Lower leg skin (tissue), 4 donors: ENCODE measurements at regions not wholly inside any gene's neighbourhood (a gene's known extent, or its start where the extent isn't known, plus 50 kb on each side); places are given as distances from the start of the nearest gene placed in this dataset.

Experiments
- DNase-seq, 2 donors: peaks; one replicate each; pipeline ENCODE4 v3.0.0-alpha.2; 2019; ENCODE audit warnings: low spot score in 2 of 2
- H3K4me3 ChIP-seq: fragments of 200-600 bp; sonication (generic); 2 replicates; pipeline ENCODE4 v1.5.1; 2017; ENCODE audit warnings: mild to moderate bottlenecking, low read depth; ENCODE audit not compliant: poor library complexity, severe bottlenecking
- CTCF ChIP-seq, 3 donors: fragments of 450-650 bp; IDR thresholded peaks; one replicate each; pipeline ENCODE4 v1.5.1; 2016; ENCODE audit warnings: antibody characterized with exemption in 3 of 3, mild to moderate bottlenecking in 3 of 3, moderate library complexity in 2 of 3
- POLR2A ChIP-seq, 2 donors: fragments of 450-650 bp; IDR thresholded peaks; one replicate each; pipeline ENCODE4 v1.6.1; 2016 to 2017; ENCODE audit warnings: antibody characterized with exemption in 2 of 2, mild to moderate bottlenecking in 1 of 2, moderate library complexity in 1 of 2
- WGBS, 2 donors: methylation state at CpG; one replicate each; pipeline ENCODE4 v1.1.5; 2018; 5-methylcytosine and 5-hydroxymethylcytosine counted together
- intact Hi-C: fragments of 100-400 bp; cut with DNase I; formaldehyde crosslinking; loops from one replicate; pipeline ENCODE4 v1.15.0; 2023; ENCODE audit warnings: low total_unique reads

GRCh38 chr18:39072970-39073369 is 1507.4 kb upstream of the CELF4 start:
- 67 to 74% methylated on average over 3 of the region's 3 CpGs for WGBS, 2 donors
- intact Hi-C loops, result no loop called here
- no peak overlapping the region for H3K4me3 ChIP-seq
- TF ChIP-seq POLR2A (IDR thresholded peaks at IDR 0.05) (no peak), CTCF (IDR thresholded peaks at IDR 0.05) (no peak)
- DNase-seq, result no peak

- no peak for TF ChIP-seq CTCF (IDR thresholded peaks at IDR 0.05)
- intact Hi-C loops, result loop anchor here (5.0 kb wide), 1 partner anchor 1175 kb away; no protein-coding TSS in a partner anchor
- H3K4me3 ChIP-seq, result no peak overlapping the region
- DNase-seq, result no peak
- WGBS, 2 donors, result 60 to 67% methylated on average over 1 of the region's 1 CpG
Measured at GRCh38 chr18:39062426-39062825, 1496.8 kb upstream of the CELF4 start.

DNA sequence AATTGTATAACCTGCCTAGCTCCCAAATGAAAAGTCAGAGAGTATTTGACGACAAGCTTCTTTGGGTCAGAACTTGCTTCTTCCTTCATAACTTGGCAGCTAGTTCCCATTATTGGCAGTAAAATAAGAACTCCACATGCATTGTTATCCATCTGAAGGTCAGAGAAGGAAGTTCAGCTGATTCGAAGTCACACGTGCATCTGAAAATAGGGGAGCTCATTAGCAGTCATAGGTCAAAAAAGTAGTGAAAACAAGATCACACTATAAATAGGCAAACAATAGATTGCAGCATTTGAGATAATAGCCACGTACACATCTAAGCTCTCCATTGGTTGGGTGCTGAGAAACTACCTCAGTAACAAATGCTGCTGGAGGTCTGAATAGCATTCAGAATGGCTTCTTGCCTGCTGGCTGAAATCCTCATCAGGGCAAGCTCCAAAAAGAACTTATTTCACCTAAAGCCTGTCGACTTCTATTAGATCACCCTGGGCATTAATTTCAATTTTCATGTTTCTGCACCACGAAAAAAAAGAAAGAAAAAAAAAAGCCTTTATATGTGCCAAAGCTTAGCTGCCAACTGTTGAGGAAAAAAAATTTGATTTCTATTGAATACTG is 1492.9 kb upstream of the CELF4 start:
- no peak for TF ChIP-seq CTCF (IDR thresholded peaks at IDR 0.05)
- H3K4me3 ChIP-seq, result no peak overlapping the region
- intact Hi-C loops, result no loop called here
- no peak for DNase-seq
- 58 to 60% methylated on average over 6 of the region's 6 CpGs for WGBS, 2 donors

GRCh38 chr18:39057423-39058064 is 1491.9 kb upstream of the CELF4 start:
- no peak for DNase-seq
- intact Hi-C loops, result no loop called here
- no peak for TF ChIP-seq POLR2A (IDR thresholded peaks at IDR 0.05)
- no peak for TF ChIP-seq CTCF (IDR thresholded peaks at IDR 0.05)
- H3K4me3 ChIP-seq, result no peak overlapping the region
- WGBS, 2 donors, result 50 to 51% methylated on average over 3 of the region's 3 CpGs

DNA sequence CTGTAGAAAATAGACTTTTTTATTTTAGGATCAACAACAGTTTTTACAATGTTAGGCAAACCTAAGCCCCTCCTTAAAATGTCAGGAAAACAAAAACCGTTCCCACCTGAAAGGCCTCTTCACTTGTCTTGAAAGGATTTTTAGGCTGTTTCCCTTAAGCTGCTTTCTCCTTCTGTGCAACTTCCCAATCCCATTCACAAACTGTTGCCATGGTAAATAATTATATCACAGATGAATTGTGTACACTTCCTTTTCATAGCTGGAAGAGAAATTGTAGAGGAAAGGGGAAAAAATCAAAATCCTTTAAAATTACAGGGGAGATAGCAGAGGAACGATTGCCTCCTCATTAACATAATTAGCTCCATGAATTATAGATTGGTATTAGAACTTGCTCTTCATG is 1488.0 kb upstream of the CELF4 start:
- TF ChIP-seq POLR2A (IDR thresholded peaks at IDR 0.05), result no peak
- TF ChIP-seq CTCF (IDR thresholded peaks at IDR 0.05), result no peak
- H3K4me3 ChIP-seq, result no peak overlapping the region
- DNase-seq, result no peak
- WGBS, 2 donors, result 42 to 44% methylated on average over 2 of the region's 2 CpGs
- intact Hi-C loops, result no loop called here

- H3K4me3 ChIP-seq, result no peak overlapping the region
- intact Hi-C loops, result no loop called here
- TF ChIP-seq CTCF (IDR thresholded peaks at IDR 0.05), result no peak
- TF ChIP-seq POLR2A (IDR thresholded peaks at IDR 0.05), result no peak
- DNase-seq, result no peak
Measured at GRCh38 chr18:39051013-39051412, 1485.4 kb upstream of the CELF4 start.
